ENCODE measurements at regions not wholly inside any gene's neighbourhood (a gene's known extent, or its start where the extent isn't known, plus 50 kb on each side); places are given as distances from the start of the nearest gene placed in this dataset.

GRCh38 chr5:174459071-174459702 is 265.2 kb upstream of the MSX2 start:
- TF ChIP-seq POLR2A (IDR thresholded peaks at IDR 0.05; ENCODE audit: low read depth, low read length) (no peak), TCF7 (IDR thresholded peaks at IDR 0.05; ENCODE audit: borderline replicate concordance) (no peak), EZH2 (IDR thresholded peaks at IDR 0.05; ENCODE audit: borderline replicate concordance, control insufficient read depth, low read depth, low read length) (no peak), RAD21 (IDR thresholded peaks at IDR 0.05; ENCODE audit: insufficient read depth, low read depth, low read length) (no peak)

All from GM12878 (cell line).